ENCODE measurements at regions not wholly inside any gene's neighbourhood (a gene's known extent, or its start where the extent isn't known, plus 50 kb on each side); places are given as distances from the start of the nearest gene placed in this dataset.

- no peak for ATAC-seq
- TF ChIP-seq ZFP3 (CRISPR knock-in tag; IDR thresholded peaks at IDR 0.05) (no peak), PATZ1 (CRISPR knock-in tag; IDR thresholded peaks at IDR 0.05; ENCODE audit: borderline replicate concordance) (no peak), BACH2 (CRISPR knock-in tag; IDR thresholded peaks at IDR 0.05; ENCODE audit: borderline replicate concordance) (no peak), POU6F1 (CRISPR knock-in tag; IDR thresholded peaks at IDR 0.05; ENCODE audit: borderline replicate concordance, low read depth) (no peak), ZNF565 (CRISPR knock-in tag; conservative IDR thresholded peaks at IDR 0.05; ENCODE audit: low read depth) (no peak), CREB5 (CRISPR knock-in tag; IDR thresholded peaks at IDR 0.05; ENCODE audit: low read depth) (no peak), RARB (CRISPR knock-in tag; IDR thresholded peaks at IDR 0.05) (no peak), TSHZ2 (CRISPR knock-in tag; IDR thresholded peaks at IDR 0.05) (no peak), TOX (CRISPR knock-in tag; IDR thresholded peaks at IDR 0.05; ENCODE audit: borderline replicate concordance) (no peak), ZNF70 (CRISPR knock-in tag; IDR thresholded peaks at IDR 0.05) (no peak), ZC3H10 (CRISPR knock-in tag; IDR thresholded peaks at IDR 0.05) (no peak), ISL1 (CRISPR knock-in tag; IDR thresholded peaks at IDR 0.05) (no peak), PPARA (CRISPR knock-in tag; IDR thresholded peaks at IDR 0.05; ENCODE audit: borderline replicate concordance) (no peak)
These were observed 53.8 kb upstream of the CCDC68 start for GRCh38 chr18:55013086-55013485.

GRCh38 chr18:55012008-55012407 is 52.7 kb upstream of the CCDC68 start:
- TF ChIP-seq TOX (CRISPR knock-in tag; IDR thresholded peaks at IDR 0.05; ENCODE audit: borderline replicate concordance) (no peak), CSDC2 (CRISPR knock-in tag; IDR thresholded peaks at IDR 0.05) (no peak)
- ATAC-seq: no peak
